AG04450 (cell line): ENCODE measurements at regions not wholly inside any gene's neighbourhood (a gene's known extent, or its start where the extent isn't known, plus 50 kb on each side); places are given as distances from the start of the nearest gene placed in this dataset.
"Not testable (repeated sequence)": the region's sequence is repeated elsewhere in the genome, so short reads cannot be mapped to it uniquely, and the experiment has no call there.

Experiments used
- CTCF ChIA-PET: fragments of 300-600, 350-600 bp; formaldehyde crosslinking; extraction: SDS; loops from one replicate; lab custom pipeline; 2022; ENCODE audit warnings: antibody characterized with exemption, inconsistent platforms; lab: Charles Lee
- POLR2A ChIA-PET: fragments of 350-600 bp; formaldehyde crosslinking; extraction: SDS; loops from one replicate; lab custom pipeline; 2021; ENCODE audit warnings: antibody characterized with exemption, inconsistent platforms; lab: Yijun Ruan, JAX
- DNase-seq: peaks from one replicate; pipeline ENCODE4 v3.0.0-alpha.2; 2011; ENCODE audit warnings: low read depth, low spot score
- H3K27ac ChIP-seq: one replicate; pipeline ENCODE4 v1.5.1; 2012; ENCODE audit warnings: low read depth, low read length, control low read depth
- H3K27me3 ChIP-seq: one replicate; pipeline ENCODE4 v1.6.0; 2012; ENCODE audit warnings: low read length; ENCODE audit not compliant: control insufficient read depth, insufficient read depth
- H3K4me3 ChIP-seq: 2 replicates; pipeline ENCODE4 v1.5.1; 2011; ENCODE audit warnings: mild to moderate bottlenecking, low read depth, low read length, control low read depth
- H3K9me3 ChIP-seq: 2 replicates; pipeline ENCODE4 v1.5.1; 2012; ENCODE audit warnings: low read length; ENCODE audit not compliant: control insufficient read depth, insufficient read depth
- CTCF ChIP-seq: IDR thresholded peaks from 2 replicates; pipeline ENCODE4 v1.5.1; 2011; ENCODE audit warnings: low read depth, low read length, control low read depth, inconsistent platforms

- ChIA-PET CTCF (no interaction called here), POLR2A (no interaction called here)
- DNase-seq: no peak
- Histone ChIP-seq H3K4me3 (no peak overlapping the region), H3K27me3 (no peaks in the 10 kb centered on the region), H3K27ac (no peak overlapping the region), H3K9me3 (no peaks in the 10 kb centered on the region)
- TF ChIP-seq CTCF: no peak
These were observed 163.5 kb downstream of the HINT1 start for GRCh38 chr5:131001507-131001906.

GRCh38 chr5:131000289-131000688 is 164.8 kb downstream of the HINT1 start:
- no peak overlapping the region for H3K27ac ChIP-seq
- POLR2A ChIA-PET: no interaction called here
- DNase-seq: no peak
- no peak for TF ChIP-seq CTCF
- H3K9me3 ChIP-seq: peaks cover 7% of the 10 kb centered on the region; the same call in 1 of the 2 replicates
- CTCF ChIA-PET: no interaction called here
- H3K4me3 ChIP-seq: no peak overlapping the region
- no peaks in the 10 kb centered on the region for H3K27me3 ChIP-seq

- DNase-seq, H3K4me3 ChIP-seq, H3K27me3 ChIP-seq, CTCF ChIA-PET, H3K27ac ChIP-seq, POLR2A ChIA-PET: not testable (repeated sequence)
- peaks cover 16% of the 10 kb centered on the region for H3K9me3 ChIP-seq
These were observed 168.3 kb downstream of the HINT1 start for GRCh38 chr5:130996720-130997119.

- Histone ChIP-seq H3K27me3 (no peaks in the 10 kb centered on the region), H3K9me3 (peaks cover 16% of the 10 kb centered on the region), H3K27ac (no peak overlapping the region), H3K4me3 (no peak overlapping the region)
- CTCF ChIA-PET: no interaction called here
- POLR2A ChIA-PET: no interaction called here
- no peak for TF ChIP-seq CTCF
- no peak for DNase-seq
These were observed 169.2 kb downstream of the HINT1 start for GRCh38 chr5:130995851-130996250.

GRCh38 chr5:130995254-130995515 is 169.9 kb downstream of the HINT1 start:
- POLR2A ChIA-PET: no interaction called here
- Histone ChIP-seq H3K9me3 (peaks cover 16% of the 10 kb centered on the region), H3K4me3 (no peak overlapping the region), H3K27me3 (no peaks in the 10 kb centered on the region), H3K27ac (no peak overlapping the region)
- CTCF ChIA-PET: no interaction called here
- no peak for TF ChIP-seq CTCF
- no peak for DNase-seq
